Body of pancreas (tissue), 4 donors: ENCODE measurements at regions not wholly inside any gene's neighbourhood (a gene's known extent, or its start where the extent isn't known, plus 50 kb on each side); places are given as distances from the start of the nearest gene placed in this dataset.

Experiments
- ATAC-seq: fragments of 150-250 bp; one replicate; pipeline ENCODE4 v1.9.1; 2016
- DNase-seq, 4 donors: peaks; one replicate each; pipeline ENCODE4 v3.0.0-alpha.2; 2019
- H3K27ac ChIP-seq, 4 donors: fragments of 200-600 bp; sonication (generic); 1 replicate in 3 of 4; 2 replicates in 1 of 4; pipeline versions ENCODE4 v1.5.1 to v1.6.1; 2016 to 2019; ENCODE audit warnings: mild to moderate bottlenecking in 1 of 4, mixed read lengths in 1 of 4, moderate library complexity in 1 of 4
- H3K27me3 ChIP-seq, 2 donors: fragments of 200-600 bp; sonication (generic); one replicate each; pipeline ENCODE4 v1.6.0; 2016; ENCODE audit warnings: mild to moderate bottlenecking in 1 of 2
- H3K36me3 ChIP-seq, 2 donors: fragments of 200-600 bp; sonication (generic); replicated peaks in 1 of 2; 2 replicates each; pipeline ENCODE4 v1.5.1; 2016; ENCODE audit warnings: low read depth in 2 of 2; ENCODE audit not compliant: insufficient read depth in 1 of 2
- H3K4me1 ChIP-seq: fragments of 200-600 bp; sonication (generic); one replicate; pipeline ENCODE4 v1.6.0; 2016
- H3K4me3 ChIP-seq, 2 donors: fragments of 200-600 bp; sonication (generic); 1 replicate in 1 of 2; 2 replicates in 1 of 2; pipeline ENCODE4 v1.5.1; 2016 to 2019
- H3K9me3 ChIP-seq, 3 donors: fragments of 200-600 bp; sonication (generic); 1 replicate in 2 of 3; 2 replicates in 1 of 3; pipeline ENCODE4 v1.5.1; 2016
- POLR2A ChIP-seq, 3 donors: fragments of 450-650 bp; IDR thresholded peaks; one replicate each; pipeline ENCODE4 v1.6.1; 2016; ENCODE audit warnings: antibody characterized with exemption in 3 of 3, mild to moderate bottlenecking in 2 of 3
- WGBS, 2 donors: methylation state at CpG; one replicate each; pipeline ENCODE4 v1.1.5; 2017; 5-methylcytosine and 5-hydroxymethylcytosine counted together
- intact Hi-C: fragments of 100-400 bp; cut with DNase I; formaldehyde crosslinking; loops from one replicate; pipeline ENCODE4 v1.15.1; 2023
- TF ChIP-seq, protein P1 (sequence below), 7 experiments: fragments of 450-650 bp in 4 of 7; fragments of 200-600 bp in 3 of 7; sonication (generic) in 3 of 7; IDR thresholded peaks; one replicate each; pipeline ENCODE4 v1.5.1; 2016 to 2019; ENCODE audit warnings: antibody characterized with exemption in 7 of 7

DNA sequence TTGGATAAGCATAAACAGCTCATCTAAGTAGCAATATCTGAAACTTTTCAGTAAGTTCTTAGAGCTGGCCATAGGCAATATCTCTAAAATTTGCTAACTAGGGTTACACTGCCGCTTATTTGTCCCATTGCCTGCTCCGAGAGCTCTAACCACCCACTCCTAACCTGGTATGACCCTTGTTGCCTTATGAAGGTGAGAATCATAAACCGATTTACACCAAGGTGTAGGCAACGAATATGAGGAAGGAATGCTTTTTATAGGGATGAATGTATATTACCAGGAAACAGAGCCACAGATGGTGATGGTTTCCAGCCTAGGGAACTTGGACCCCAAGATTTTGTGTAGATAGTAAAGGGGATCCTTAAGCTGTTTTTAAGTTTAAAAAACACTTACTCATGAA, 440.9 kb downstream of the PDCD6IP start:
- no peak for DNase-seq
- Histone ChIP-seq H3K27ac (no peak overlapping the region), H3K4me1 (no peaks in the 10 kb centered on the region), H3K4me3 (no peak overlapping the region), H3K9me3 (no peaks in the 10 kb centered on the region), H3K36me3 (no peaks in the 10 kb centered on the region), H3K27me3 (no peaks in the 10 kb centered on the region)
- WGBS, 2 donors, result 59 to 64% methylated on average over 4 of the region's 4 CpGs
- TF ChIP-seq POLR2A (IDR thresholded peaks at IDR 0.05), result no peak
- TF ChIP-seq, protein P1, sequence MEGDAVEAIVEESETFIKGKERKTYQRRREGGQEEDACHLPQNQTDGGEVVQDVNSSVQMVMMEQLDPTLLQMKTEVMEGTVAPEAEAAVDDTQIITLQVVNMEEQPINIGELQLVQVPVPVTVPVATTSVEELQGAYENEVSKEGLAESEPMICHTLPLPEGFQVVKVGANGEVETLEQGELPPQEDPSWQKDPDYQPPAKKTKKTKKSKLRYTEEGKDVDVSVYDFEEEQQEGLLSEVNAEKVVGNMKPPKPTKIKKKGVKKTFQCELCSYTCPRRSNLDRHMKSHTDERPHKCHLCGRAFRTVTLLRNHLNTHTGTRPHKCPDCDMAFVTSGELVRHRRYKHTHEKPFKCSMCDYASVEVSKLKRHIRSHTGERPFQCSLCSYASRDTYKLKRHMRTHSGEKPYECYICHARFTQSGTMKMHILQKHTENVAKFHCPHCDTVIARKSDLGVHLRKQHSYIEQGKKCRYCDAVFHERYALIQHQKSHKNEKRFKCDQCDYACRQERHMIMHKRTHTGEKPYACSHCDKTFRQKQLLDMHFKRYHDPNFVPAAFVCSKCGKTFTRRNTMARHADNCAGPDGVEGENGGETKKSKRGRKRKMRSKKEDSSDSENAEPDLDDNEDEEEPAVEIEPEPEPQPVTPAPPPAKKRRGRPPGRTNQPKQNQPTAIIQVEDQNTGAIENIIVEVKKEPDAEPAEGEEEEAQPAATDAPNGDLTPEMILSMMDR (IDR thresholded peaks at IDR 0.05), result no peak
- intact Hi-C loops, result no loop called here
- no peak for ATAC-seq

DNA sequence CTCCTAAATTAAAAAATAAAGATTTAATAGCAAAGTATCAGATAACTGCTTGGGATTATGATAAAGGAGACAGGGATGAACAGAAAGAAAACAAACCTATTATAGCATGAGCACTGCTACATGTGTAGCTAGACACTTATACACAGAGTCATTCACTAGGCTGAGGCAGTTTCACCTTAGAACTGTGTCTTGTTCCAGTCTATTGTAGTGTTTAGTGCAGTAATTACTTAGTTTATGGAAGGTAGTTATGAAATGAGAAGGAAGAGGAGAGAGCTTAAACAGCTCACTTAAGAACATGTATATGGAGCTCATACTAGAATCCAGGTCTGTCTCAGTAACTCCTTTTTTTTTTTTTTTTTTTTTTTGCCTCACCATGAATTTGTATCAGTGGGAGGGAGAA, 441.4 kb downstream of the PDCD6IP start:
- Histone ChIP-seq H3K36me3 (no peaks in the 10 kb centered on the region), H3K4me3 (no peak overlapping the region), H3K27me3 (no peaks in the 10 kb centered on the region), H3K4me1 (no peaks in the 10 kb centered on the region), H3K27ac (no peak overlapping the region), H3K9me3 (no peaks in the 10 kb centered on the region)
- intact Hi-C loops, result no loop called here
- DNase-seq, result no peak
- no peak for ATAC-seq
- TF ChIP-seq, protein P1 (IDR thresholded peaks at IDR 0.05), result no peak
- no peak for TF ChIP-seq POLR2A (IDR thresholded peaks at IDR 0.05)

DNA sequence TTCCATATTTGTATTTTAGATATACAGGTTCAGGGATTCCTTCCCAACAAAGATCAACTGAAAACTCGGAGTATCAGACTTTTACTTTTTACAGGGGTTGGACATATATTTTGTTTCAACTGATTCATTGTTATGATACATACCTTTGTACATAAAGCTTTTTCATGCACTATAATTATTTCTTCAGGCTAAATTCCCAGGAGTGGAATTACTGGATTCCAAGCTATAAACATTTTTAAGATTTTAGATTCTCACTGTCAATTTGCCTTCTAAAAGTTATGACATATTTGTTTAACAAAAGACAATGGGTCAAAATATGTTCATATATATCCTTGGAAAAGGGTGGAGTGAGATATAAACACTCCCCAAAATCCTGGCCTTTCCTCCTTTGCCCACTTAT, 449.0 kb downstream of the PDCD6IP start:
- 44 to 61% methylated on average over 1 of the region's 1 CpG for WGBS, 2 donors
- Histone ChIP-seq H3K27ac (no peak overlapping the region), H3K4me1 (no peaks in the 10 kb centered on the region), H3K4me3 (no peak overlapping the region), H3K9me3 (no peaks in the 10 kb centered on the region), H3K27me3 (no peaks in the 10 kb centered on the region), H3K36me3 (no peaks in the 10 kb centered on the region)
- DNase-seq (no peak), ATAC-seq (no peak)
- intact Hi-C loops, result no loop called here
- TF ChIP-seq POLR2A (IDR thresholded peaks at IDR 0.05), result no peak
- TF ChIP-seq, protein P1 (IDR thresholded peaks at IDR 0.05), result no peak

DNA sequence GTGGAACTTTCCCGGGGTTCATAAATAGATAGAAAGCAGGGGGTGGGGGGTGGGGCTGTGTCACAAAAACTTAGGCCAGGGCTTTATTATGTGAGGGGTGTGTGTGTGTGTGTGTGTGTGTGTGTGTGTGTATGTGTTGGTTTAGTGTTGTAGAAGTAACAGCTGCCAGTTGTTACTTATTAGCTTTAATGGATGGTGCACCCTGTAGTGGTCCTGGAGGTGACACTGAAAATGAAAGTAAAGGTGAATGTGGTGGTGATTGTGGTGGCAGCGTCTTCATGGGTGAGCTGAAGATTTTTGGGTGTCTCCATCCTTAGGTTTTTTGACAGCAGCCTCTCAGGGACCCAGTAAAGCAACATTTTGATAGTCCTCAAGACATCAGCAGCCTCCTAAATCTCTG, 449.9 kb downstream of the PDCD6IP start:
- no peak overlapping the region for H3K27ac ChIP-seq
- no peaks in the 10 kb centered on the region for H3K27me3 ChIP-seq
- WGBS, 2 donors, result 51% methylated on average over 2 of the region's 2 CpGs
- H3K4me3 ChIP-seq, result no peak overlapping the region
- intact Hi-C loops, result no loop called here
- no peaks in the 10 kb centered on the region for H3K4me1 ChIP-seq
- DNase-seq, result no peak
- H3K9me3 ChIP-seq, result no peaks in the 10 kb centered on the region
- no peak for TF ChIP-seq POLR2A (IDR thresholded peaks at IDR 0.05)
- TF ChIP-seq, protein P1 (IDR thresholded peaks at IDR 0.05), result no peak
- H3K36me3 ChIP-seq, result no peaks in the 10 kb centered on the region
- ATAC-seq, result no peak

DNA sequence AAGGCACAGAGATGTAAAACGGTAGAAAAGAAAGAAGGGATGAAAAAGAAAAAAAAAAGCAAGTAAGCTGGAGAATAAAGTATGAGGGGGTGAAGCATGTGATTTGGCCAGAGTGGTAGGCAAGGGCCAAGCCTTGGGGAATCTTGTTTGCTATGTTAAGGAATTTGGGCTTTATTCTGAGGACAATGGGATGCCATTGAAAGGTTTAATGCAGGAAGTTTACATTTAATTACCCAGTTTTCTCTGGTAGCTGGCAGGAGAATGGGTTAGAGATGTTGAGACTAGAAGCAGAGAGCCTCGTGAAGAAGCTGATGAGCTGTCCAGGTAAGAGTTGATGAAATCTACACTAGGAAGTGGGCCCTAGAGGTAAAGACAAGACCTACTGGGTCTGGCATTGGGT, 455.9 kb downstream of the PDCD6IP start:
- Histone ChIP-seq H3K27ac (no peak overlapping the region), H3K4me1 (no peaks in the 10 kb centered on the region), H3K27me3 (no peaks in the 10 kb centered on the region), H3K36me3 (no peaks in the 10 kb centered on the region), H3K9me3 (no peaks in the 10 kb centered on the region), H3K4me3 (no peak overlapping the region)
- intact Hi-C loops, result no loop called here
- DNase-seq, result no peak
- TF ChIP-seq POLR2A (IDR thresholded peaks at IDR 0.05), result no peak
- WGBS, 2 donors, result 24 to 47% methylated on average over 2 of the region's 2 CpGs
- no peak for ATAC-seq
